Uterus (tissue), 3 donors: ENCODE measurements at regions not wholly inside any gene's neighbourhood (a gene's known extent, or its start where the extent isn't known, plus 50 kb on each side); places are given as distances from the start of the nearest gene placed in this dataset.

Source experiments
- DNase-seq, 2 donors: peaks; one replicate each; pipeline ENCODE4 v3.0.0-alpha.2; 2019 to 2020
- H3K27ac ChIP-seq, 2 donors: fragments of 200-600 bp; sonication (generic); 1 replicate in 1 of 2; 2 replicates in 1 of 2; pipeline ENCODE4 v1.5.1; 2016 to 2018
- H3K27me3 ChIP-seq, 2 donors: fragments of 200-600 bp; sonication (generic); one replicate each; pipeline ENCODE4 v1.5.1; 2018 to 2019; ENCODE audit warnings: control low read depth in 1 of 2
- H3K36me3 ChIP-seq, 2 donors: fragments of 200-600 bp; sonication (generic); one replicate each; pipeline ENCODE4 v1.5.1; 2019; ENCODE audit warnings: control low read depth in 1 of 2
- H3K4me1 ChIP-seq, 2 donors: fragments of 200-600 bp; sonication (generic); one replicate each; pipeline ENCODE4 v1.5.1; 2018 to 2019; ENCODE audit warnings: control low read depth in 1 of 2
- H3K4me3 ChIP-seq, 2 donors: fragments of 200-600 bp; sonication (generic); 1 replicate in 1 of 2; 2 replicates in 1 of 2; pipeline ENCODE4 v1.5.1; 2018 to 2019; ENCODE audit warnings: mild to moderate bottlenecking in 1 of 2
- H3K9me3 ChIP-seq, 2 donors: fragments of 200-600 bp; sonication (generic); one replicate each; pipeline ENCODE4 v1.5.1; 2019; ENCODE audit warnings: control low read depth in 1 of 2
- POLR2A ChIP-seq, 2 donors: fragments of 450-650 bp; IDR thresholded peaks; one replicate each; pipeline ENCODE4 v1.6.1; 2016; ENCODE audit warnings: antibody characterized with exemption in 2 of 2, mild to moderate bottlenecking in 1 of 2, moderate library complexity in 1 of 2
- intact Hi-C: fragments of 100-400 bp; cut with DNase I; formaldehyde crosslinking; loops from one replicate; pipeline ENCODE4 v1.15.1; 2023; ENCODE audit warnings: low total_unique reads
- TF ChIP-seq, protein P1 (sequence below), 4 experiments: fragments of 200-600 bp in 2 of 4; fragments of 450-650 bp in 2 of 4; sonication (generic) in 2 of 4; IDR thresholded peaks; one replicate each; pipeline ENCODE4 v1.5.1; 2016 to 2019; ENCODE audit warnings: antibody characterized with exemption in 4 of 4, mild to moderate bottlenecking in 2 of 4, moderate library complexity in 1 of 4
- donor health status: DM: yes; HTN: yes; CAD: no.

DNA sequence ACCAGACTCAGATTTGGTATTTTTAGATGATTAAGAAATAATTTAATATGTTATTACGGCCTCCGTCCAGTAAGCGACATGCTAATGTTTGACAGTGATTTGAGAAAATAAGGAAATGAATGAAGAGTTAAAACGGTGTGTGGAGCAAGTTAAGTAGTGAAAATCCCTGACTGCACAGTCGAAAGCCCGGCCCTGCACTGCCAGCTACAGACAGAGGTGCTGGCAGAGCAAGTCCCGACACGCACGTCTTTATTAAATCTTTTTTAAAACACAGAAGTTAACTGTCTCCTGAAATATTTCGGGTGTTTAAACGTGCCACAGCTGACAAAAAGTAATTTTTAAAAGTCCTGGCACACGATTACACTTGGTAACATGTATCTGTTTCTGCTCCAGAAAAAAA lies 293.4 kb upstream of the RNF32 start:
- Histone ChIP-seq H3K36me3 (no peaks in the 10 kb centered on the region), H3K9me3 (no peaks in the 10 kb centered on the region), H3K27ac (no peak overlapping the region), H3K4me3 (no peak overlapping the region), H3K27me3 (no peaks in the 10 kb centered on the region), H3K4me1 (no peaks in the 10 kb centered on the region)
- no peak for DNase-seq
- no peak for TF ChIP-seq POLR2A (IDR thresholded peaks at IDR 0.05)
- TF ChIP-seq, protein P1, sequence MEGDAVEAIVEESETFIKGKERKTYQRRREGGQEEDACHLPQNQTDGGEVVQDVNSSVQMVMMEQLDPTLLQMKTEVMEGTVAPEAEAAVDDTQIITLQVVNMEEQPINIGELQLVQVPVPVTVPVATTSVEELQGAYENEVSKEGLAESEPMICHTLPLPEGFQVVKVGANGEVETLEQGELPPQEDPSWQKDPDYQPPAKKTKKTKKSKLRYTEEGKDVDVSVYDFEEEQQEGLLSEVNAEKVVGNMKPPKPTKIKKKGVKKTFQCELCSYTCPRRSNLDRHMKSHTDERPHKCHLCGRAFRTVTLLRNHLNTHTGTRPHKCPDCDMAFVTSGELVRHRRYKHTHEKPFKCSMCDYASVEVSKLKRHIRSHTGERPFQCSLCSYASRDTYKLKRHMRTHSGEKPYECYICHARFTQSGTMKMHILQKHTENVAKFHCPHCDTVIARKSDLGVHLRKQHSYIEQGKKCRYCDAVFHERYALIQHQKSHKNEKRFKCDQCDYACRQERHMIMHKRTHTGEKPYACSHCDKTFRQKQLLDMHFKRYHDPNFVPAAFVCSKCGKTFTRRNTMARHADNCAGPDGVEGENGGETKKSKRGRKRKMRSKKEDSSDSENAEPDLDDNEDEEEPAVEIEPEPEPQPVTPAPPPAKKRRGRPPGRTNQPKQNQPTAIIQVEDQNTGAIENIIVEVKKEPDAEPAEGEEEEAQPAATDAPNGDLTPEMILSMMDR (IDR thresholded peaks at IDR 0.05), result no peak
- intact Hi-C loops, result no loop called here

DNA sequence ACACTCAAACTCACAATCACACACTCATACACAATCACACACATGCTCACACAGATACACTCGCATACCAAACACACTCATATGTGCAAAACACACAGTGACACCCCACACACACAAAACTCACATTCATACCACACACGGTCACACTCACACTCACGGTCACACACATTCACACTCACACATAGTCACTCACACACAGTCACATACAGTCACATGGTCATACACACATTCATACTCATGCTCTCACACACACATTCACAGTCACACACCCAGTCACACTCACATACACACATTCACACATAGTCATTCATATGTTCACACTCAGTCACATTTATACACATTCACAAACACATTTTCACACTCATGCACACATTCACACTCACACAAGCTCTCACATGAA lies 296.0 kb upstream of the RNF32 start:
- H3K4me3 ChIP-seq, result no peak overlapping the region
- no peaks in the 10 kb centered on the region for H3K36me3 ChIP-seq
- intact Hi-C loops, result no loop called here
- H3K4me1 ChIP-seq, result no peaks in the 10 kb centered on the region
- no peaks in the 10 kb centered on the region for H3K27me3 ChIP-seq
- H3K9me3 ChIP-seq, result no peaks in the 10 kb centered on the region
- DNase-seq, result no peak
- TF ChIP-seq POLR2A (IDR thresholded peaks at IDR 0.05), result no peak
- TF ChIP-seq, protein P1 (IDR thresholded peaks at IDR 0.05), result no peak
- no peak overlapping the region for H3K27ac ChIP-seq

DNA sequence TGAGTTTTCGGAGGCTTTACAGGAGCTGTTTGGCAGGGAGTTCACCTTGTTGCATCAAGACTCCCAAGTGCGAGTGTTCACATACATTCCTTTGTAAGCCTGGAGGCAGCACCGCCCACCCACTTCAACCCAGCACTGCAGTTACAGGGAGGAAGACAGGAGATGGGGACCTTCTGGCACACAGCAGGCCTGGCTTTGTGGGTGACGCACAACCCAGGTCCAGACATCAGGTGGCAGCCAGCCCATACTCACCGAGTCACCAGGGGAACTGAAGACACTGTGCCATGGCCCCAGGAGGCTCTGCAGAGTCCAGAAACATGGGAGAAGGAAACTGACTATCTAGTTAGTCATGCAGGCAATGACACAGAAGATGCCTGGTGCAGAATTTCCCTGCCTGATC lies 305.9 kb upstream of the RNF32 start:
- DNase-seq, result no peak
- intact Hi-C loops, result no loop called here
- H3K36me3 ChIP-seq, result no peaks in the 10 kb centered on the region
- H3K27me3 ChIP-seq, result no peaks in the 10 kb centered on the region
- no peak overlapping the region for H3K27ac ChIP-seq
- H3K4me3 ChIP-seq, result no peak overlapping the region
- H3K9me3 ChIP-seq, result no peaks in the 10 kb centered on the region
- TF ChIP-seq, protein P1 (IDR thresholded peaks at IDR 0.05), result no peak
- no peak for TF ChIP-seq POLR2A (IDR thresholded peaks at IDR 0.05)
- no peaks in the 10 kb centered on the region for H3K4me1 ChIP-seq

DNA sequence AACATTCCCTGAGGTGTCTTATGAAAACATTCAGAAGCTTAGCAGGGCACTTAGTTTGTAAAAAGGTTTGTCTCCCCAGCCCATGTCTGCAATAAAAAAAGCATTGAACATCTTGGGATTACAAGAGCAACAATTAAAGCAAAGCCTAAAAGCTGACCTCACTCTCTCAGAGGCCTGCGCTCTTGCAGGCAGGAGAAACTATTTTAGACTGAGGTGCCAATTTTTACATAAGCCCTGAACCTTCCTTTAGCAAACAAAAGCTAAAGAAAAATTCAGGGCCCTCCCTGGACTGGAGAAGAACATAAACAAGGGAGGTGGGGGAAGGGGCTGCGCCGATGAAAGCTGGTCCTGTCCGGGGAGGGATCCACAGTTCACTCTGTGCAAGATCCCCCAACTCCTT lies 312.7 kb upstream of the RNF32 start:
- DNase-seq, result no peak
- Histone ChIP-seq H3K36me3 (no peaks in the 10 kb centered on the region), H3K4me3 (no peak overlapping the region), H3K4me1 (no peaks in the 10 kb centered on the region), H3K27ac (no peak overlapping the region), H3K27me3 (no peaks in the 10 kb centered on the region), H3K9me3 (no peaks in the 10 kb centered on the region)
- intact Hi-C loops, result no loop called here
- TF ChIP-seq, protein P1 (IDR thresholded peaks at IDR 0.05), result no peak
- no peak for TF ChIP-seq POLR2A (IDR thresholded peaks at IDR 0.05)

DNA sequence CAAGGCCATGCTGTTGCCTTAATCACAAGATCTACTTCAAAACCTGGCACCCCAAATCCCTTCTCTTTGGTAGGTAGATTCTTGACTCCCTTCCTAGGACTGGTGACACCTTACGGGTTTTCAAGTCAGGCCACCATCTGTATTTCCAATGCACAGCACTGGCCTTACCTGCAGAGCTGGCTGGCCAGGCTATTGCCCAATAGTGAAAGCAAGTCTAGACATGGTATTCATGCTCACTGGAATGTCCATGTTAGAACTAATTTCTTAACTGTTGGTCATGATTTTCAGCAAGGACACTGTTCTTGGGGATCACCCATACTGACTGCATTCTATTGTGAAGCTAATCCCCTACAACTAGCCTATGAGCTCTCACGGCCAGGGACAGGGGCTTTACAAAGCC lies 313.1 kb upstream of the RNF32 start:
- Histone ChIP-seq H3K36me3 (no peaks in the 10 kb centered on the region), H3K4me3 (no peak overlapping the region), H3K9me3 (no peaks in the 10 kb centered on the region), H3K27me3 (no peaks in the 10 kb centered on the region), H3K4me1 (no peaks in the 10 kb centered on the region), H3K27ac (no peak overlapping the region)
- DNase-seq, result no peak
- TF ChIP-seq, protein P1 (IDR thresholded peaks at IDR 0.05), result no peak
- TF ChIP-seq POLR2A (IDR thresholded peaks at IDR 0.05), result no peak
- intact Hi-C loops, result no loop called here
